Stromal cell of bone marrow (primary cell): ENCODE measurements at regions not wholly inside any gene's neighbourhood (a gene's known extent, or its start where the extent isn't known, plus 50 kb on each side); places are given as distances from the start of the nearest gene placed in this dataset.
"Not testable (repeated sequence)": the region's sequence is repeated elsewhere in the genome, so short reads cannot be mapped to it uniquely, and the experiment has no call there.

Experiments used
- DNase-seq: peaks from one replicate; pipeline ENCODE4 v3.0.0-alpha.2; 2012; ENCODE audit warnings: low read depth

GRCh38 chrX:140447150-140447549 is 57.7 kb downstream of the SOX3 start:
- no peak for DNase-seq

- DNase-seq, result peak; percentile 6
Measured at GRCh38 chrX:140440876-140441275, 64.0 kb downstream of the SOX3 start.

- no peak for DNase-seq
Measured at GRCh38 chrX:140439476-140439875, 65.4 kb downstream of the SOX3 start.

- DNase-seq, result no peak
Measured at GRCh38 chrX:140434347-140434746, 70.5 kb downstream of the SOX3 start.

- no peak for DNase-seq
Measured at GRCh38 chrX:140433582-140433981, 71.3 kb downstream of the SOX3 start.

- DNase-seq, result no peak
Measured at GRCh38 chrX:140432346-140433175, 72.3 kb downstream of the SOX3 start.

- DNase-seq, result no peak
Measured at GRCh38 chrX:140431521-140431920, 73.3 kb downstream of the SOX3 start.

GRCh38 chrX:140425712-140426395 is 79.0 kb downstream of the SOX3 start:
- no peak for DNase-seq

- no peak for DNase-seq
Measured at GRCh38 chrX:140422501-140422900, 82.4 kb downstream of the SOX3 start.

- not testable (repeated sequence) for DNase-seq
Measured at GRCh38 chrX:140402131-140402530, 102.7 kb downstream of the SOX3 start.

GRCh38 chrX:140396326-140396725 is 108.5 kb downstream of the SOX3 start:
- not testable (repeated sequence) for DNase-seq

GRCh38 chrX:140393507-140393906 is 111.4 kb downstream of the SOX3 start:
- no peak for DNase-seq

GRCh38 chrX:140391313-140391712 is 113.6 kb downstream of the SOX3 start:
- DNase-seq, result no peak

- DNase-seq, result no peak
Measured at GRCh38 chrX:140389331-140389730, 115.5 kb downstream of the SOX3 start.

GRCh38 chrX:140362861-140363260 is 142.0 kb downstream of the SOX3 start:
- DNase-seq, result no peak

- no peak for DNase-seq
Measured at GRCh38 chrX:140360924-140361323, 143.9 kb downstream of the SOX3 start.

- DNase-seq, result no peak
Measured at GRCh38 chrX:140360284-140360683, 144.6 kb downstream of the SOX3 start.

- no peak for DNase-seq
Measured at GRCh38 chrX:140355922-140356321, 148.9 kb downstream of the SOX3 start.

GRCh38 chrX:140355429-140355828 is 149.4 kb downstream of the SOX3 start:
- DNase-seq, result no peak

GRCh38 chrX:140354431-140355120 is 150.3 kb downstream of the SOX3 start:
- DNase-seq, result no peak

GRCh38 chrX:140346729-140347128 is 158.1 kb downstream of the SOX3 start:
- DNase-seq, result no peak

- DNase-seq, result no peak
Measured at GRCh38 chrX:140343226-140343868, 161.5 kb downstream of the SOX3 start.
